A204.1 (cell line): ENCODE measurements at regions not wholly inside any gene's neighbourhood (a gene's known extent, or its start where the extent isn't known, plus 50 kb on each side); places are given as distances from the start of the nearest gene placed in this dataset.
"Not testable (repeated sequence)": the region's sequence is repeated elsewhere in the genome, so short reads cannot be mapped to it uniquely, and the experiment has no call there.

ENCODE experiments used
- FAIRE-seq: peaks from 2 replicates; lab custom pipeline; 2012; peaks lifted over from hg19 to GRCh38; lab: Jason Lieb, UNC

GRCh38 chr13:46498650-46499049 is 54.3 kb upstream of the LRCH1 start:
- no peak for FAIRE-seq

- no peak for FAIRE-seq
These were observed 56.9 kb upstream of the LRCH1 start for GRCh38 chr13:46496086-46496485.

GRCh38 chr13:46495651-46496050 is 57.3 kb upstream of the LRCH1 start:
- no peak for FAIRE-seq

GRCh38 chr13:46495066-46495465 is 57.9 kb upstream of the LRCH1 start:
- no peak for FAIRE-seq

- FAIRE-seq: peak; percentile 95
These were observed 60.0 kb upstream of the LRCH1 start for GRCh38 chr13:46492946-46493345.

GRCh38 chr13:46491641-46492040 is 61.3 kb upstream of the LRCH1 start:
- no peak for FAIRE-seq

GRCh38 chr13:46490713-46491112 is 62.3 kb upstream of the LRCH1 start:
- not testable (repeated sequence) for FAIRE-seq

- FAIRE-seq: no peak
These were observed 62.8 kb upstream of the LRCH1 start for GRCh38 chr13:46490129-46490528.

GRCh38 chr13:46489586-46490023 is 63.4 kb upstream of the LRCH1 start:
- FAIRE-seq: no peak

- no peak for FAIRE-seq
These were observed 65.2 kb upstream of the LRCH1 start for GRCh38 chr13:46487748-46488147.

- no peak for FAIRE-seq
These were observed 66.7 kb upstream of the LRCH1 start for GRCh38 chr13:46486270-46486669.

GRCh38 chr13:46484561-46484960 is 68.4 kb upstream of the LRCH1 start:
- no peak for FAIRE-seq

- FAIRE-seq: no peak
These were observed 71.8 kb upstream of the LRCH1 start for GRCh38 chr13:46481166-46481565.

GRCh38 chr13:46480131-46480530 is 72.8 kb upstream of the LRCH1 start:
- FAIRE-seq: no peak

GRCh38 chr13:46479691-46480090 is 73.3 kb upstream of the LRCH1 start:
- no peak for FAIRE-seq

GRCh38 chr13:46479283-46479682 is 73.7 kb upstream of the LRCH1 start:
- FAIRE-seq: no peak

GRCh38 chr13:46478651-46479050 is 74.3 kb upstream of the LRCH1 start:
- FAIRE-seq: no peak

GRCh38 chr13:46476174-46476573 is 76.8 kb upstream of the LRCH1 start:
- no peak for FAIRE-seq

GRCh38 chr13:46475541-46475991 is 77.4 kb upstream of the LRCH1 start:
- no peak for FAIRE-seq

- no peak for FAIRE-seq
These were observed 79.2 kb upstream of the LRCH1 start for GRCh38 chr13:46473806-46474205.

GRCh38 chr13:46472384-46472783 is 80.6 kb upstream of the LRCH1 start:
- FAIRE-seq: no peak

- FAIRE-seq: not testable (repeated sequence)
These were observed 82.6 kb upstream of the RUBCNL start for GRCh38 chr13:46469699-46470098.

GRCh38 chr13:46468570-46469463 is 81.8 kb upstream of the RUBCNL start:
- FAIRE-seq: no peak

GRCh38 chr13:46467694-46468093 is 80.6 kb upstream of the RUBCNL start:
- not testable (repeated sequence) for FAIRE-seq
